GM10248 (cell line): ENCODE measurements at regions not wholly inside any gene's neighbourhood (a gene's known extent, or its start where the extent isn't known, plus 50 kb on each side); places are given as distances from the start of the nearest gene placed in this dataset.

Source experiments
- CTCF ChIA-PET: fragments of 300-600 bp; sonication (Branson Sonifier 250); formaldehyde crosslinking; extraction: SDS; loops from one replicate; lab custom pipeline; 2021; ENCODE audit warnings: antibody characterized with exemption; lab: Yijun Ruan, JAX
- POLR2A ChIA-PET: fragments of 350-650 bp; sonication (Branson Sonifier 250); formaldehyde crosslinking; extraction: SDS; loops from one replicate; lab custom pipeline; 2020; ENCODE audit warnings: antibody characterized with exemption; lab: Yijun Ruan, JAX
- DNase-seq: peaks from one replicate; pipeline ENCODE4 v3.0.0; 2012; ENCODE audit errors: extremely low spot score
- CTCF ChIP-seq: IDR thresholded peaks from 2 replicates; pipeline ENCODE4 v1.5.1; 2012; ENCODE audit warnings: mild to moderate bottlenecking, low read depth; ENCODE audit errors: extremely low read depth, missing control alignments, control extremely low read depth

- no peak for DNase-seq
- ChIA-PET CTCF (interaction anchor here (1.0 kb wide), 1 partner anchor 15 kb away, joined by 3 read pairs; no protein-coding TSS in a partner anchor), POLR2A (no interaction called here)
- no peak for TF ChIP-seq CTCF
Observed at GRCh38 chr3:148217317-148217716, 480.4 kb upstream of the AGTR1 start.

- TF ChIP-seq CTCF, result no peak
- ChIA-PET POLR2A (no interaction called here), CTCF (no interaction called here)
- no peak for DNase-seq
Observed at GRCh38 chr3:148218222-148218621, 479.5 kb upstream of the AGTR1 start.

- no peak for TF ChIP-seq CTCF
- ChIA-PET POLR2A (no interaction called here), CTCF (no interaction called here)
- no peak for DNase-seq
Observed at GRCh38 chr3:148219999-148220398, 477.7 kb upstream of the AGTR1 start.

GRCh38 chr3:148221303-148221702 is 476.4 kb upstream of the AGTR1 start:
- ChIA-PET POLR2A (no interaction called here), CTCF (no interaction called here)
- TF ChIP-seq CTCF, result no peak
- DNase-seq, result no peak

- no peak for TF ChIP-seq CTCF
- ChIA-PET CTCF (interaction anchor here (1.0 to 1.6 kb wide), 3 partner anchors 8 to 18 kb away, joined by 3 to 4 read pairs (median 4); no protein-coding TSS in a partner anchor), POLR2A (no interaction called here)
- no peak for DNase-seq
Observed at GRCh38 chr3:148223266-148223665, 474.4 kb upstream of the AGTR1 start.

- POLR2A ChIA-PET, result no interaction called here
- TF ChIP-seq CTCF, result no peak
Observed at GRCh38 chr3:148226246-148226645, 471.5 kb upstream of the AGTR1 start.

GRCh38 chr3:148227534-148227933 is 470.2 kb upstream of the AGTR1 start:
- no peak for DNase-seq
- no peak for TF ChIP-seq CTCF
- ChIA-PET CTCF (no interaction called here), POLR2A (no interaction called here)

More at GRCh38 chr3:148226246-148226645, 471.5 kb upstream of the AGTR1 start:
- no peak for DNase-seq
- CTCF ChIA-PET, result no interaction called here
